ENCODE measurements at regions not wholly inside any gene's neighbourhood (a gene's known extent, or its start where the extent isn't known, plus 50 kb on each side); places are given as distances from the start of the nearest gene placed in this dataset.

GRCh38 chr1:50328552-50328951, 94.7 kb downstream of the DMRTA2 start:
- intact Hi-C loops (cut with micrococcal nuclease) = no loop called here
- no peak for ATAC-seq
- Histone ChIP-seq H3K9me1 (ENCODE audit: control insufficient read depth, insufficient read depth, low read length) (no peaks in the 10 kb centered on the region), H3K27me3 (ENCODE audit: control insufficient read depth in 2 of 2, insufficient read depth in 2 of 2, low read length in 2 of 2) (peaks cover 4 to 14% of the 10 kb centered on the region in 2 experiments; a peak in 2 of 5 replicates), H3K36me3 (ENCODE audit: control insufficient read depth, insufficient read depth, low read length) (no peaks in the 10 kb centered on the region), H3K9ac (ENCODE audit: insufficient read depth in 1 of 2, low read depth in 2 of 2, low read length in 2 of 2) (no peak overlapping the region), H3K79me2 (ENCODE audit: control insufficient read depth, insufficient read depth, low read length) (no peaks in the 10 kb centered on the region), H3K4me1 (replicated peaks in 1 of 2; ENCODE audit: control insufficient read depth in 2 of 2, insufficient read depth in 2 of 2, low read length in 2 of 2) (peaks cover 0 to 9% of the 10 kb centered on the region in 2 experiments; a peak in 2 of 5 replicates), H4K20me1 (replicated peaks; ENCODE audit: control insufficient read depth, insufficient read depth, low read length) (0 out of 2 replicates have a peak, but pooled peaks cover 2% of the 10 kb centered on the region), H3K27ac (ENCODE audit: extremely low read depth, low read depth, low read length) (no peak overlapping the region), H2AFZ (ENCODE audit: low read depth, low read length) (no peak overlapping the region), H3K9me3 (replicated peaks; ENCODE audit: control insufficient read depth, insufficient read depth, low read depth, low read length) (no peaks in the 10 kb centered on the region), H3K4me3 (no peak overlapping the region), H3K4me2 (ENCODE audit: insufficient read depth, low read length) (no peak overlapping the region)
- TF ChIP-seq, protein P1, sequence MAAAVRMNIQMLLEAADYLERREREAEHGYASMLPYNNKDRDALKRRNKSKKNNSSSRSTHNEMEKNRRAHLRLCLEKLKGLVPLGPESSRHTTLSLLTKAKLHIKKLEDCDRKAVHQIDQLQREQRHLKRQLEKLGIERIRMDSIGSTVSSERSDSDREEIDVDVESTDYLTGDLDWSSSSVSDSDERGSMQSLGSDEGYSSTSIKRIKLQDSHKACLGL (CRISPR knock-in tag; IDR thresholded peaks at IDR 0.05; ENCODE audit: borderline replicate concordance, poor library complexity, severe bottlenecking) = no peak
- TF ChIP-seq BCL6 (CRISPR knock-in tag; IDR thresholded peaks at IDR 0.05) (no peak), ZNF3 (CRISPR knock-in tag; IDR thresholded peaks at IDR 0.05) (no peak), GATAD2B (IDR thresholded peaks at IDR 0.05; ENCODE audit: borderline replicate concordance) (no peak), KHSRP (IDR thresholded peaks at IDR 0.05) (no peak), CUX1 (CRISPR knock-in tag; IDR thresholded peaks at IDR 0.05) (no peak), HMGXB4 (CRISPR knock-in tag; IDR thresholded peaks at IDR 0.05) (no peak), THRAP3 (IDR thresholded peaks at IDR 0.05; ENCODE audit: borderline replicate concordance) (no peak)
- TF ChIP-seq, protein P2, sequence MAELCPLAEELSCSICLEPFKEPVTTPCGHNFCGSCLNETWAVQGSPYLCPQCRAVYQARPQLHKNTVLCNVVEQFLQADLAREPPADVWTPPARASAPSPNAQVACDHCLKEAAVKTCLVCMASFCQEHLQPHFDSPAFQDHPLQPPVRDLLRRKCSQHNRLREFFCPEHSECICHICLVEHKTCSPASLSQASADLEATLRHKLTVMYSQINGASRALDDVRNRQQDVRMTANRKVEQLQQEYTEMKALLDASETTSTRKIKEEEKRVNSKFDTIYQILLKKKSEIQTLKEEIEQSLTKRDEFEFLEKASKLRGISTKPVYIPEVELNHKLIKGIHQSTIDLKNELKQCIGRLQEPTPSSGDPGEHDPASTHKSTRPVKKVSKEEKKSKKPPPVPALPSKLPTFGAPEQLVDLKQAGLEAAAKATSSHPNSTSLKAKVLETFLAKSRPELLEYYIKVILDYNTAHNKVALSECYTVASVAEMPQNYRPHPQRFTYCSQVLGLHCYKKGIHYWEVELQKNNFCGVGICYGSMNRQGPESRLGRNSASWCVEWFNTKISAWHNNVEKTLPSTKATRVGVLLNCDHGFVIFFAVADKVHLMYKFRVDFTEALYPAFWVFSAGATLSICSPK (IDR thresholded peaks at IDR 0.05; ENCODE audit: borderline replicate concordance) = no peak
- TF ChIP-seq, protein P3, sequence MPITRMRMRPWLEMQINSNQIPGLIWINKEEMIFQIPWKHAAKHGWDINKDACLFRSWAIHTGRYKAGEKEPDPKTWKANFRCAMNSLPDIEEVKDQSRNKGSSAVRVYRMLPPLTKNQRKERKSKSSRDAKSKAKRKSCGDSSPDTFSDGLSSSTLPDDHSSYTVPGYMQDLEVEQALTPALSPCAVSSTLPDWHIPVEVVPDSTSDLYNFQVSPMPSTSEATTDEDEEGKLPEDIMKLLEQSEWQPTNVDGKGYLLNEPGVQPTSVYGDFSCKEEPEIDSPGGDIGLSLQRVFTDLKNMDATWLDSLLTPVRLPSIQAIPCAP (CRISPR knock-in tag; IDR thresholded peaks at IDR 0.05; ENCODE audit: borderline replicate concordance) = no peak
- no peak for DNase-seq (ENCODE audit: extremely low read depth in 1 of 4, low spot score in 3 of 4)
- BruUV-seq (replicated peaks) = no TSS peak
- ChIA-PET CTCF (ENCODE audit: low intra/inter-chr PET ratio) (no interaction called here), POLR2A (no interaction called here)
- FAIRE-seq = no peak
- in situ Hi-C loops (cut with MboI) = no loop called here
- 3% methylated on average over 4 of the region's 4 CpGs for WGBS (ENCODE audit: insufficient coverage, low coverage, missing lambda C conversion rate)
